IMR-90 (cell line): ENCODE measurements at regions not wholly inside any gene's neighbourhood (a gene's known extent, or its start where the extent isn't known, plus 50 kb on each side); places are given as distances from the start of the nearest gene placed in this dataset.
A peak's percentile ranks its signal among the peaks of the same experiment; 100 is the strongest.

Experiments
- ATAC-seq: fragments of 200-7000 bp; cut with Tn5 transposase; 2 replicates; pipeline ENCODE4 v1.9.1; 2020; ENCODE audit warnings: low read depth, mild to moderate bottlenecking, moderate library complexity
- BruUV-seq: library from RNA; stranded (reverse); fragments of 400-500 nt; replicated peaks from 2 replicates; lab custom pipeline; 2021; lab: Mats Ljungman, UMichigan
- CTCF ChIA-PET: fragments of 300-600 bp; formaldehyde crosslinking; extraction: SDS; loops from one replicate; lab custom pipeline; 2021; ENCODE audit warnings: antibody characterized with exemption; lab: Yijun Ruan, JAX
- POLR2A ChIA-PET: fragments of 300-600 bp; sonication (Branson Sonifier 250); formaldehyde crosslinking; loops from one replicate; lab custom pipeline; 2022; ENCODE audit warnings: antibody characterized with exemption; ENCODE audit not compliant: unreplicated experiment; lab: Charles Lee
- DNase-seq: peaks from one replicate; pipeline ENCODE4 v3.0.0; 2013
- H2AFZ ChIP-seq: replicated peaks from 2 replicates; pipeline ENCODE3; 2013; ENCODE audit warnings: low read length, mild to moderate bottlenecking; ENCODE audit not compliant: poor library complexity
- H2AK5ac ChIP-seq: 2 replicates; pipeline ENCODE4 v1.6.1; 2013; ENCODE audit warnings: low read depth, low read length, inconsistent platforms
- H2AK9ac ChIP-seq: replicated peaks from 2 replicates; pipeline ENCODE3; 2013; ENCODE audit warnings: mild to moderate bottlenecking, low read depth, low read length, moderate library complexity; ENCODE audit not compliant: poor library complexity
- H2BK120ac ChIP-seq: 2 replicates; pipeline ENCODE4 v1.6.1; 2013; ENCODE audit warnings: low read depth, low read length, inconsistent platforms
- H2BK15ac ChIP-seq: 3 replicates; pipeline ENCODE4 v1.6.1; 2013; ENCODE audit warnings: low read depth, low read length, inconsistent platforms
- H2BK20ac ChIP-seq: 2 replicates; pipeline ENCODE4 v1.6.1; 2013; ENCODE audit warnings: low read depth, mild to moderate bottlenecking, inconsistent platforms, low read length, moderate library complexity
- H2BK5ac ChIP-seq: 2 replicates; pipeline ENCODE4 v1.6.1; 2013; ENCODE audit warnings: mild to moderate bottlenecking, low read depth, low read length, inconsistent platforms; ENCODE audit not compliant: poor library complexity, severe bottlenecking
- H3K14ac ChIP-seq: replicated peaks from 2 replicates; pipeline ENCODE4 v1.6.1; 2013; ENCODE audit warnings: low read depth, low read length, inconsistent platforms
- H3K18ac ChIP-seq: 2 replicates; pipeline ENCODE4 v1.6.1; 2013; ENCODE audit warnings: low read depth, low read length, control low read depth
- H3K23ac ChIP-seq: 2 replicates; pipeline ENCODE4 v1.6.1; 2013; ENCODE audit warnings: low read depth, low read length, inconsistent platforms
- H3K27ac ChIP-seq: 2 replicates; pipeline ENCODE4 v1.5.1; 2013; ENCODE audit warnings: mild to moderate bottlenecking, control low read depth, low read length; ENCODE audit not compliant: insufficient read depth
- H3K27me3 ChIP-seq: 2 replicates; pipeline ENCODE4 v1.6.1; 2013; ENCODE audit warnings: low read length; ENCODE audit not compliant: control insufficient read depth, insufficient read depth
- H3K36me3 ChIP-seq: 2 replicates; pipeline ENCODE4 v1.6.1; 2013; ENCODE audit warnings: low read length, mixed read lengths; ENCODE audit not compliant: control insufficient read depth, insufficient read depth
- H3K4ac ChIP-seq: 2 replicates; pipeline ENCODE4 v1.6.1; 2013; ENCODE audit warnings: low read depth, low read length, inconsistent platforms
- H3K4me1 ChIP-seq: 2 replicates; pipeline ENCODE4 v1.6.1; 2013; ENCODE audit warnings: low read length, mixed read lengths; ENCODE audit not compliant: control insufficient read depth, insufficient read depth
- H3K4me2 ChIP-seq: 2 replicates; pipeline ENCODE4 v1.6.1; 2013; ENCODE audit warnings: low read depth, mild to moderate bottlenecking, control low read depth, low read length, moderate library complexity
- H3K4me3 ChIP-seq: 2 replicates; pipeline ENCODE4 v1.5.1; 2013; ENCODE audit warnings: low read depth, mild to moderate bottlenecking, control low read depth, low read length, moderate library complexity; ENCODE audit not compliant: insufficient read depth
- H3K56ac ChIP-seq: 2 replicates; pipeline ENCODE4 v1.6.1; 2013; ENCODE audit warnings: low read length, inconsistent platforms; ENCODE audit not compliant: insufficient read depth; ENCODE audit errors: extremely low read depth
- H3K79me1 ChIP-seq, 2 experiments: 2 replicates each; pipeline ENCODE4 v1.6.1; 2013; ENCODE audit warnings: low read length in 2 of 2, inconsistent platforms in 1 of 2, low read depth in 1 of 2
- H3K9ac ChIP-seq: 2 replicates; pipeline ENCODE4 v1.6.1; 2013; ENCODE audit warnings: low read depth, low read length, control low read depth
- H3K9me1 ChIP-seq: 2 replicates; pipeline ENCODE4 v1.6.1; 2013; ENCODE audit warnings: low read length, inconsistent platforms; ENCODE audit not compliant: insufficient read depth
- H3K9me3 ChIP-seq: 2 replicates; pipeline ENCODE4 v1.6.1; 2013; ENCODE audit warnings: low read length; ENCODE audit not compliant: control insufficient read depth, insufficient read depth
- H4K20me1 ChIP-seq: 2 replicates; pipeline ENCODE4 v1.6.1; 2013; ENCODE audit warnings: low read length, inconsistent platforms; ENCODE audit not compliant: insufficient read depth
- H4K5ac ChIP-seq: 2 replicates; pipeline ENCODE4 v1.6.1; 2013; ENCODE audit warnings: mild to moderate bottlenecking, low read depth, low read length, control low read depth
- H4K8ac ChIP-seq, 2 experiments: 2 replicates each; pipeline ENCODE4 v1.6.1; 2013; ENCODE audit warnings: low read depth in 2 of 2, low read length in 2 of 2, control low read depth in 1 of 2, inconsistent platforms in 1 of 2
- H4K91ac ChIP-seq: 2 replicates; pipeline ENCODE4 v1.6.1; 2013; ENCODE audit warnings: low read depth, low read length, inconsistent platforms; ENCODE audit not compliant: insufficient read depth
- CEBPB ChIP-seq: IDR thresholded peaks from 2 replicates; pipeline ENCODE4 v1.6.1; 2012; ENCODE audit warnings: low read depth, low read length, improper control_type of control experiment
- MAZ ChIP-seq: IDR thresholded peaks from 2 replicates; pipeline ENCODE4 v1.6.1; 2012; ENCODE audit warnings: low read depth, mild to moderate bottlenecking, low read length, improper control_type of control experiment, moderate library complexity, borderline replicate concordance
- WGBS, 2 experiments: methylation state at CpG; one replicate each; pipeline versions ENCODE4 v1.1.5 to v1.1.7; 2013; ENCODE audit warnings: missing lambda C conversion rate in 2 of 2; ENCODE audit not compliant: insufficient read length in 1 of 2; ENCODE audit errors: extremely low coverage in 2 of 2; 5-methylcytosine and 5-hydroxymethylcytosine counted together
- dilution Hi-C: fragments of 300-500 bp; cut with HindIII; formaldehyde crosslinking; loops from one replicate; pipeline ENCODE4 v1.14.3; 2018; ENCODE audit warnings: low sequenced_read_pairs; ENCODE audit not compliant: unreplicated experiment
- in situ Hi-C: fragments of 300-500 bp; cut with MboI; formaldehyde crosslinking; loops from 3 replicates; pipeline ENCODE4 v1.14.3; 2019; ENCODE audit warnings: low sequenced_read_pairs, inconsistent platforms, mixed read lengths
- intact Hi-C: fragments of 100-400 bp; cut with micrococcal nuclease; formaldehyde crosslinking; loops from 2 replicates; pipeline ENCODE4 v1.10.0; 2022

DNA sequence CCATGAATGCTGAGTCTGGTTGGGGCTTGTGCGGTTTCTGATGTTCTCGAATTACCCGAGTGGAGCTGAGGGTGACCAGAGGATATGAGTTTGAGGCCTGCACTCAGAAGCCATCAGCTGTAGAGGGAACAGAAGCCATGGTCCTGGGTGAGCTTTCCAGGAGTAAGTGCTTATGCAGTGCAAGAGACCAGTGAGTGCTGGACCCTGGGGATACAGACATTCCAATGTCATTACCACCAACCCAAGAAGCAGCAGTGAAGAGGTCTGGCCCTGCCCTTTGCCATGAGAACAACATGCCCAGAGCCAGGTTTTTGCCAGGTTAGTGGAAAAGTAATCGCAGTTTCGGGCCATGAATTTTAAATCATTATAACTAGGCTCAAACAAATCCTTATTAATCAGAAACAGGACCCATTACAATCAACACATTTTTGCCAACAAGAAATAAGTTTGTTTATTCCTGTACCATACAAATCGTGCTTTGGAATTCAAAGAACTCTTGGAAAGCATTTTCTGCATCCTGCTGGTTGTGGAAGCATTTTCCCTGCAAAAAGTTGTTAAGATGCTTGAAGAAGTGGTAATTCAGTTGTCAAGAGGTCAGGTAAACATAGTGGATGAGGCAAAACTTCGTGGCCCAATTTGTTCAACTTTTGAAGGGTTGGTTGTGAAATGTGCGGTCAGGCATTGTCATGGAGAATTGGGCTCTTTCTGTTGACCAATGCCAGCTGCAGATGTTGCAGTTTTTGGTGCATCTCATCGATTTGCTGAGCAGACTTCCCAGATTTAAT is 154.6 kb downstream of the SYK start:
- H3K4ac ChIP-seq: peak overlapping the region; percentile 81
- no peaks in the 10 kb centered on the region for H3K9me3 ChIP-seq
- BruUV-seq: no TSS peak
- H2BK5ac ChIP-seq: peak overlapping the region; percentile 74
- H4K20me1 ChIP-seq: no peaks in the 10 kb centered on the region
- no peak overlapping the region for H2AK9ac ChIP-seq
- peak overlapping the region; percentile 52; the same call in 1 of the 2 replicates for H3K23ac ChIP-seq
- no peak overlapping the region for H3K9ac ChIP-seq
- peak overlapping the region in 1 of 2 experiments; percentile 12; a peak in 2 of 4 replicates for H4K8ac ChIP-seq
- peak; percentile 73 for DNase-seq
- H3K9me1 ChIP-seq: peaks cover 16% of the 10 kb centered on the region
- WGBS, 2 experiments: 52% methylated on average over 3 of the region's 9 CpGs; no CpG with 5 or more reads in 1 of the 2 experiments
- H3K18ac ChIP-seq: peak overlapping the region; percentile 43
- dilution Hi-C loops: no loop called here
- CTCF ChIA-PET: interaction anchor here (0.9 kb wide), 1 partner anchor 21 kb away, joined by 4 read pairs; no protein-coding TSS in a partner anchor
- H2BK15ac ChIP-seq: peak overlapping the region; percentile 48; the same call in 1 of the 3 replicates
- in situ Hi-C loops: no loop called here
- POLR2A ChIA-PET: no interaction called here
- peak overlapping the region; percentile 26; the same call in 1 of the 2 replicates for H4K5ac ChIP-seq
- peak overlapping the region; percentile 89 for H2BK20ac ChIP-seq
- no peaks in the 10 kb centered on the region for H3K27me3 ChIP-seq
- H3K4me1 ChIP-seq: peaks cover 13% of the 10 kb centered on the region
- peak overlapping the region; percentile 93 for H2BK120ac ChIP-seq
- no peak overlapping the region for H3K56ac ChIP-seq
- peak; percentile 95 for ATAC-seq
- H3K4me2 ChIP-seq: peak overlapping the region; percentile 21
- no peaks in the 10 kb centered on the region for H3K79me1 ChIP-seq
- intact Hi-C loops: no loop called here
- H2AK5ac ChIP-seq: peak overlapping the region; percentile 84; the same call in 1 of the 2 replicates
- H3K14ac ChIP-seq: 0 out of 2 replicates have a peak overlapping the region, but pooled peaks have one; percentile 65
- TF ChIP-seq CEBPB: peak; percentile 50; the same call in 1 of the 2 replicates
- TF ChIP-seq MAZ: no peak
- no peaks in the 10 kb centered on the region for H3K36me3 ChIP-seq
- peak overlapping the region; percentile 59; the same call in 1 of the 2 replicates for H4K91ac ChIP-seq
- H3K27ac ChIP-seq: peak overlapping the region; percentile 74
- no peak overlapping the region for H3K4me3 ChIP-seq
- peak overlapping the region; percentile 44 for H2AFZ ChIP-seq
